ENCODE measurements at regions not wholly inside any gene's neighbourhood (a gene's known extent, or its start where the extent isn't known, plus 50 kb on each side); places are given as distances from the start of the nearest gene placed in this dataset.

GRCh38 chr17:6940186-6940649, 55.6 kb upstream of the ALOX12 start:
- no peak for DNase-seq (ENCODE audit: low spot score)

- no peak for DNase-seq (ENCODE audit: low spot score)
Observed at GRCh38 chr17:6941989-6942388, 53.9 kb upstream of the ALOX12 start.

- no peak for DNase-seq (ENCODE audit: low spot score)
Observed at GRCh38 chr17:6943406-6943805, 52.4 kb upstream of the ALOX12 start.
